H1 (cell line): ENCODE measurements at regions not wholly inside any gene's neighbourhood (a gene's known extent, or its start where the extent isn't known, plus 50 kb on each side); places are given as distances from the start of the nearest gene placed in this dataset.

ENCODE experiments used
- ATF2 ChIP-seq: IDR thresholded peaks from 2 replicates; pipeline ENCODE4 v1.6.1; 2012; ENCODE audit warnings: low read length, inconsistent platforms
- CBX8 ChIP-seq: fragments of 300-800, 300-1000 bp; sonication (generic); IDR thresholded peaks from 2 replicates; pipeline ENCODE4 v1.7.1; 2016; ENCODE audit warnings: low read depth, low read length, borderline replicate concordance
- EZH2 ChIP-seq: fragments of 200-600 bp; sonication (generic); IDR thresholded peaks from 2 replicates; pipeline ENCODE4 v1.7.1; 2012; ENCODE audit warnings: low read depth, mild to moderate bottlenecking, moderate library complexity, low read length, inconsistent platforms; ENCODE audit not compliant: severe bottlenecking
- KDM1A ChIP-seq: fragments of 200-600, 300-600 bp; sonication (generic); IDR thresholded peaks from 2 replicates; pipeline ENCODE4 v1.7.1; 2016; ENCODE audit warnings: mild to moderate bottlenecking, low read length, borderline replicate concordance
- RBBP5 ChIP-seq: IDR thresholded peaks from 2 replicates; pipeline ENCODE4 v1.7.1; 2012; ENCODE audit warnings: low read depth, mild to moderate bottlenecking, inconsistent platforms, low read length, moderate library complexity, borderline replicate concordance
- TEAD4 ChIP-seq: IDR thresholded peaks from 2 replicates; pipeline ENCODE4 v1.6.1; 2012; ENCODE audit warnings: low read depth, low read length, inconsistent platforms, mixed read lengths
- USF2 ChIP-seq: IDR thresholded peaks from 2 replicates; pipeline ENCODE4 v1.6.1; 2011; ENCODE audit warnings: low read length, improper control_type of control experiment

GRCh38 chr1:5681654-5682053, 310.6 kb downstream of the NPHP4 start (continued):
- TF ChIP-seq USF2 (no peak), CBX8 (no peak), ATF2 (no peak), RBBP5 (no peak), EZH2 (no peak), TEAD4 (no peak), KDM1A (no peak)
